Hepatocyte (in vitro differentiated cells): ENCODE measurements at regions not wholly inside any gene's neighbourhood (a gene's known extent, or its start where the extent isn't known, plus 50 kb on each side); places are given as distances from the start of the nearest gene placed in this dataset.

Source experiments
- CTCF ChIP-seq: fragments of 200-600 bp; sonication (generic); IDR thresholded peaks from 2 replicates; pipeline ENCODE4 v1.5.1; 2016; ENCODE audit warnings: antibody characterized with exemption, mild to moderate bottlenecking; ENCODE audit not compliant: poor library complexity
- EZH2 ChIP-seq: fragments of 200-600 bp; sonication (generic); IDR thresholded peaks from 2 replicates; pipeline ENCODE4 v1.6.1; 2016; ENCODE audit warnings: antibody characterized with exemption, mild to moderate bottlenecking, borderline replicate concordance
- EZH2phosphoT487 ChIP-seq: fragments of 200-600 bp; sonication (generic); IDR thresholded peaks from one replicate; pipeline ENCODE4 v1.6.1; 2018; ENCODE audit warnings: antibody characterized with exemption, mild to moderate bottlenecking, low read depth, moderate library complexity; ENCODE audit not compliant: unreplicated experiment, severe bottlenecking

GRCh38 chr1:219414250-219414649 is 198.7 kb downstream of the ZC3H11B start:
- no peak for TF ChIP-seq CTCF
- no peak for TF ChIP-seq EZH2phosphoT487
- TF ChIP-seq EZH2 = no peak
